H9 (cell line): ENCODE measurements at regions not wholly inside any gene's neighbourhood (a gene's known extent, or its start where the extent isn't known, plus 50 kb on each side); places are given as distances from the start of the nearest gene placed in this dataset.

Experiments used
- DNase-seq: peaks from one replicate; pipeline ENCODE4 v3.0.0-alpha.2; 2017
- H2AFZ ChIP-seq: one replicate; pipeline ENCODE4 v1.6.1; 2013; ENCODE audit warnings: mild to moderate bottlenecking, low read length, control low read depth, moderate library complexity
- H2AK5ac ChIP-seq: 2 replicates; pipeline ENCODE4 v1.6.1; 2013; ENCODE audit warnings: low read length, control low read depth, mixed read lengths; ENCODE audit not compliant: insufficient read length
- H2BK120ac ChIP-seq: one replicate; pipeline ENCODE4 v1.6.1; 2013; ENCODE audit warnings: low read depth, mild to moderate bottlenecking, low read length, control low read depth, inconsistent platforms; ENCODE audit not compliant: poor library complexity, severe bottlenecking
- H2BK12ac ChIP-seq: 2 replicates; pipeline ENCODE4 v1.6.1; 2013; ENCODE audit warnings: low read length, control low read depth, mixed read lengths, low read depth; ENCODE audit not compliant: insufficient read length
- H2BK15ac ChIP-seq: 2 replicates; pipeline ENCODE4 v1.6.1; 2013; ENCODE audit warnings: low read depth, low read length, control low read depth
- H2BK20ac ChIP-seq: one replicate; pipeline ENCODE4 v1.6.1; 2013; ENCODE audit warnings: low read depth, mild to moderate bottlenecking, low read length, control low read depth, inconsistent platforms; ENCODE audit not compliant: poor library complexity, severe bottlenecking
- H2BK5ac ChIP-seq: 2 replicates; pipeline ENCODE4 v1.6.1; 2013; ENCODE audit warnings: low read length, control low read depth, mixed read lengths; ENCODE audit not compliant: insufficient read length
- H3K14ac ChIP-seq: 2 replicates; pipeline ENCODE4 v1.6.1; 2013; ENCODE audit warnings: low read length, control low read depth; ENCODE audit not compliant: insufficient read depth
- H3K18ac ChIP-seq: 2 replicates; pipeline ENCODE4 v1.6.1; 2013; ENCODE audit warnings: low read depth, mild to moderate bottlenecking, mixed read lengths, low read length, control low read depth; ENCODE audit not compliant: insufficient read length
- H3K23ac ChIP-seq: 2 replicates; pipeline ENCODE4 v1.6.1; 2013; ENCODE audit warnings: low read length, control low read depth, mixed read lengths, low read depth; ENCODE audit not compliant: insufficient read length
- H3K23me2 ChIP-seq: 2 replicates; pipeline ENCODE4 v1.6.1; 2013; ENCODE audit warnings: low read depth, mild to moderate bottlenecking, mixed read lengths, low read length, control low read depth; ENCODE audit not compliant: insufficient read length, poor library complexity, severe bottlenecking
- H3K27ac ChIP-seq: 2 replicates; pipeline ENCODE4 v1.5.1; 2013; ENCODE audit warnings: low read length, control low read depth, mixed read lengths, low read depth; ENCODE audit not compliant: insufficient read length
- H3K27me3 ChIP-seq: 2 replicates; pipeline ENCODE4 v1.6.1; 2013; ENCODE audit warnings: low read length, control low read depth, inconsistent platforms; ENCODE audit not compliant: insufficient read depth
- H3K4ac ChIP-seq: 2 replicates; pipeline ENCODE4 v1.6.1; 2013; ENCODE audit warnings: low read depth, mild to moderate bottlenecking, control low read depth, inconsistent platforms, low read length, moderate library complexity
- H3K4me1 ChIP-seq: 2 replicates; pipeline ENCODE4 v1.6.1; 2013; ENCODE audit warnings: low read length, control low read depth, inconsistent platforms; ENCODE audit not compliant: insufficient read depth
- H3K4me2 ChIP-seq: 2 replicates; pipeline ENCODE4 v1.6.1; 2013; ENCODE audit warnings: low read length, control low read depth, mixed read lengths; ENCODE audit not compliant: insufficient read length, insufficient read depth
- H3K56ac ChIP-seq: 2 replicates; pipeline ENCODE4 v1.6.1; 2013; ENCODE audit warnings: low read depth, mild to moderate bottlenecking, mixed read lengths, low read length, control low read depth; ENCODE audit not compliant: insufficient read length
- H3K79me1 ChIP-seq: 2 replicates; pipeline ENCODE4 v1.6.1; 2013; ENCODE audit warnings: low read depth, mild to moderate bottlenecking, moderate library complexity, low read length, control low read depth, inconsistent platforms; ENCODE audit not compliant: insufficient read depth, poor library complexity, severe bottlenecking
- H3K79me2 ChIP-seq: 2 replicates; pipeline ENCODE4 v1.6.1; 2013; ENCODE audit warnings: low read length, control low read depth, inconsistent platforms; ENCODE audit not compliant: insufficient read depth
- H3K9ac ChIP-seq: 2 replicates; pipeline ENCODE4 v1.6.1; 2013; ENCODE audit warnings: low read length, control low read depth, mixed read lengths; ENCODE audit not compliant: insufficient read length; ENCODE audit errors: extremely low read depth
- H3K9me3 ChIP-seq: one replicate; pipeline ENCODE4 v1.6.1; 2013; ENCODE audit warnings: low read depth, low read length, inconsistent platforms; ENCODE audit not compliant: control insufficient read depth
- H3T11ph ChIP-seq: one replicate; pipeline ENCODE4 v1.6.1; 2013; ENCODE audit warnings: mild to moderate bottlenecking, low read length, control low read depth, inconsistent platforms
- H4K20me1 ChIP-seq: one replicate; pipeline ENCODE4 v1.6.1; 2013; ENCODE audit not compliant: control insufficient read depth, insufficient read length, insufficient read depth
- H4K5ac ChIP-seq: 2 replicates; pipeline ENCODE4 v1.6.1; 2013; ENCODE audit warnings: low read depth, mild to moderate bottlenecking, mixed read lengths, low read length, control low read depth; ENCODE audit not compliant: insufficient read length
- H4K8ac ChIP-seq: replicated peaks from 2 replicates; pipeline ENCODE4 v1.6.1; 2013; ENCODE audit warnings: low read length, control low read depth, mixed read lengths, low read depth; ENCODE audit not compliant: insufficient read length
- H4K91ac ChIP-seq: 2 replicates; pipeline ENCODE4 v1.6.1; 2013; ENCODE audit warnings: low read depth, mild to moderate bottlenecking, moderate library complexity, mixed read lengths, low read length, control low read depth; ENCODE audit not compliant: insufficient read length
- H3K27ac Mint-ChIP-seq, 3 experiments: 2 replicates in 2 of 3; 3 replicates in 1 of 3; pipeline ENCODE4 v1.8.0; 2020 to 2021; ENCODE audit warnings: mixed read lengths in 3 of 3, mild to moderate bottlenecking in 1 of 3, moderate library complexity in 1 of 3
- H3K27me3 Mint-ChIP-seq: 2 replicates; pipeline ENCODE4 v1.8.0; 2021; ENCODE audit warnings: low read depth, mild to moderate bottlenecking, moderate library complexity, mixed read lengths
- H3K36me3 Mint-ChIP-seq, 3 experiments: 2 replicates in 2 of 3; 3 replicates in 1 of 3; pipeline ENCODE4 v1.8.0; 2020 to 2021; ENCODE audit warnings: low read depth in 3 of 3, mixed read lengths in 3 of 3; ENCODE audit not compliant: insufficient read depth in 1 of 3
- H3K4me1 Mint-ChIP-seq, 2 experiments: 2 replicates each; pipeline ENCODE4 v1.8.0; 2020; ENCODE audit warnings: mixed read lengths in 2 of 2
- H3K4me3 Mint-ChIP-seq, 2 experiments: 2 replicates in 1 of 2; 3 replicates in 1 of 2; pipeline ENCODE4 v1.8.0; 2020 to 2021; ENCODE audit warnings: mild to moderate bottlenecking in 2 of 2, mixed read lengths in 2 of 2, moderate library complexity in 1 of 2
- H3K9me3 Mint-ChIP-seq, 2 experiments: 2 replicates in 1 of 2; 3 replicates in 1 of 2; pipeline ENCODE4 v1.8.0; 2020; ENCODE audit warnings: mild to moderate bottlenecking in 2 of 2, mixed read lengths in 2 of 2, moderate library complexity in 1 of 2
- TF ChIP-seq, protein P1 (sequence below): fragments of 200-600 bp; sonication (generic); conservative IDR thresholded peaks from 3 replicates; pipeline ENCODE4 v1.8.0; 2021; ENCODE audit warnings: antibody characterized with exemption, mild to moderate bottlenecking

DNA sequence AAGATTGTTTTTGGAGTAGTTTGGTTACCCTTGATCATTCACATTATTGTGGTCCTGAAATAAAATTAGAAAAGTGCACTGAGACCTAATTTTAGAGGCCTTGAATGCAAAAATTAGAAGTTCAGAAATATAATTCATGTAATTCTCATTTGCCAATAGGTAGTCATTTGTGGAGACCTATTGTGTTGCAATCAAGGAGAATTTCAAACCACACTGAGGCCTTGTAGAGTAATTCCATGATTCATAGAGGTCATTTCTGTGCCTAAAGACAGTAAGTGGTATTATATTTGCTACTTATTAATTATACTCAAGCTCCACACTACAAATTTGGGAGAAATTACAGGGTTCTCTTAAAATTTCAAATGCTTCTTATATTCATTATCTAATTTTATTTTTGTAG is 946.8 kb upstream of the POT1 start:
- H4K5ac ChIP-seq = no peak overlapping the region
- H4K8ac ChIP-seq = no peak overlapping the region
- H4K91ac ChIP-seq = no peak overlapping the region
- TF ChIP-seq, protein P1, sequence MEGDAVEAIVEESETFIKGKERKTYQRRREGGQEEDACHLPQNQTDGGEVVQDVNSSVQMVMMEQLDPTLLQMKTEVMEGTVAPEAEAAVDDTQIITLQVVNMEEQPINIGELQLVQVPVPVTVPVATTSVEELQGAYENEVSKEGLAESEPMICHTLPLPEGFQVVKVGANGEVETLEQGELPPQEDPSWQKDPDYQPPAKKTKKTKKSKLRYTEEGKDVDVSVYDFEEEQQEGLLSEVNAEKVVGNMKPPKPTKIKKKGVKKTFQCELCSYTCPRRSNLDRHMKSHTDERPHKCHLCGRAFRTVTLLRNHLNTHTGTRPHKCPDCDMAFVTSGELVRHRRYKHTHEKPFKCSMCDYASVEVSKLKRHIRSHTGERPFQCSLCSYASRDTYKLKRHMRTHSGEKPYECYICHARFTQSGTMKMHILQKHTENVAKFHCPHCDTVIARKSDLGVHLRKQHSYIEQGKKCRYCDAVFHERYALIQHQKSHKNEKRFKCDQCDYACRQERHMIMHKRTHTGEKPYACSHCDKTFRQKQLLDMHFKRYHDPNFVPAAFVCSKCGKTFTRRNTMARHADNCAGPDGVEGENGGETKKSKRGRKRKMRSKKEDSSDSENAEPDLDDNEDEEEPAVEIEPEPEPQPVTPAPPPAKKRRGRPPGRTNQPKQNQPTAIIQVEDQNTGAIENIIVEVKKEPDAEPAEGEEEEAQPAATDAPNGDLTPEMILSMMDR = no peak
- no peaks in the 10 kb centered on the region for H3K79me2 ChIP-seq
- H3K4ac ChIP-seq = no peak overlapping the region
- no peak overlapping the region for H3K9ac ChIP-seq
- no peak overlapping the region for H3K18ac ChIP-seq
- Mint-ChIP-seq H3K27ac (no peak overlapping the region), H3K9me3 (peaks cover 22 to 25% of the 10 kb centered on the region in 2 experiments), H3K36me3 (peaks cover 15 to 28% (median 24%) of the 10 kb centered on the region in 3 experiments), H3K27me3 (no peaks in the 10 kb centered on the region), H3K4me3 (no peak overlapping the region), H3K4me1 (peaks cover 0 to 7% of the 10 kb centered on the region in 2 experiments; a peak in 2 of 4 replicates)
- H3K4me2 ChIP-seq = no peak overlapping the region
- H3K9me3 ChIP-seq = peaks cover 7% of the 10 kb centered on the region
- H3K27me3 ChIP-seq = no peaks in the 10 kb centered on the region
- no peaks in the 10 kb centered on the region for H4K20me1 ChIP-seq
- H2BK15ac ChIP-seq = no peak overlapping the region
- no peak overlapping the region for H2AK5ac ChIP-seq
- no peak overlapping the region for H2BK5ac ChIP-seq
- no peak for DNase-seq
- H3K27ac ChIP-seq = no peak overlapping the region
- H3T11ph ChIP-seq = no peak overlapping the region
- no peak overlapping the region for H3K56ac ChIP-seq
- no peaks in the 10 kb centered on the region for H3K79me1 ChIP-seq
- no peaks in the 10 kb centered on the region for H3K23me2 ChIP-seq
- H2BK120ac ChIP-seq = no peak overlapping the region
- no peak overlapping the region for H2BK12ac ChIP-seq
- H2BK20ac ChIP-seq = no peak overlapping the region
- H3K4me1 ChIP-seq = no peaks in the 10 kb centered on the region
- no peak overlapping the region for H3K23ac ChIP-seq
- no peak overlapping the region for H3K14ac ChIP-seq
- H2AFZ ChIP-seq = no peak overlapping the region
